PC-9 (cell line): ENCODE measurements at regions not wholly inside any gene's neighbourhood (a gene's known extent, or its start where the extent isn't known, plus 50 kb on each side); places are given as distances from the start of the nearest gene placed in this dataset.

Experiments used
- CTCF ChIP-seq: fragments of 200-600 bp; sonication (generic); conservative IDR thresholded peaks from 2 replicates; pipeline ENCODE4 v1.6.1; 2017; ENCODE audit warnings: mixed run types, antibody characterized with exemption, mild to moderate bottlenecking, moderate library complexity
- EZH2 ChIP-seq: fragments of 200-600 bp; sonication (generic); IDR thresholded peaks from 2 replicates; pipeline ENCODE4 v1.8.0; 2017; ENCODE audit warnings: antibody characterized with exemption, low read depth

GRCh38 chr7:42722716-42723115, 189.2 kb downstream of the C7orf25 start:
- no peak for TF ChIP-seq CTCF
- TF ChIP-seq EZH2 = no peak
